Vagina (tissue), 2 donors: ENCODE measurements at regions not wholly inside any gene's neighbourhood (a gene's known extent, or its start where the extent isn't known, plus 50 kb on each side); places are given as distances from the start of the nearest gene placed in this dataset.
"Not testable (repeated sequence)": the region's sequence is repeated elsewhere in the genome, so short reads cannot be mapped to it uniquely, and the experiment has no call there.

ENCODE experiments used
- DNase-seq, 2 donors: peaks; one replicate each; pipeline ENCODE4 v3.0.0-alpha.2; 2017; ENCODE audit errors: extremely low spot score in 2 of 2
- H3K27ac ChIP-seq: fragments of 200-600 bp; sonication (generic); one replicate; pipeline ENCODE4 v1.5.1; 2019
- H3K27me3 ChIP-seq: fragments of 200-600 bp; sonication (generic); one replicate; pipeline ENCODE4 v1.5.1; 2019
- H3K36me3 ChIP-seq, 2 donors: fragments of 200-600 bp; sonication (generic); one replicate each; pipeline ENCODE4 v1.5.1; 2017 to 2019
- H3K4me1 ChIP-seq: fragments of 200-600 bp; sonication (generic); one replicate; pipeline ENCODE4 v1.5.1; 2019
- H3K4me3 ChIP-seq, 2 donors: fragments of 200-600 bp; sonication (generic); 1 replicate in 1 of 2; 2 replicates in 1 of 2; pipeline ENCODE4 v1.5.1; 2016 to 2019
- H3K9me3 ChIP-seq: fragments of 200-600 bp; sonication (generic); one replicate; pipeline ENCODE4 v1.5.1; 2019
- POLR2A ChIP-seq, 2 donors: fragments of 450-650 bp; IDR thresholded peaks; one replicate each; pipeline ENCODE4 v1.6.1; 2017; ENCODE audit warnings: antibody characterized with exemption in 2 of 2, mild to moderate bottlenecking in 2 of 2, moderate library complexity in 2 of 2
- POLR2AphosphoS5 ChIP-seq, 2 donors: sonication (generic); formaldehyde crosslinking; IDR thresholded peaks; one replicate each; pipeline ENCODE4 v1.9.0; 2017; ENCODE audit warnings: antibody characterized with exemption in 2 of 2, mild to moderate bottlenecking in 2 of 2, low read depth in 1 of 2; ENCODE audit not compliant: insufficient read depth in 1 of 2
- intact Hi-C: fragments of 100-400 bp; cut with DNase I; formaldehyde crosslinking; loops from one replicate; pipeline ENCODE4 v1.15.1; 2023
- TF ChIP-seq, protein P1 (sequence below), 3 experiments: fragments of 450-650 bp in 2 of 3; fragments of 200-600 bp in 1 of 3; sonication (generic) in 1 of 3; IDR thresholded peaks; one replicate each; pipeline ENCODE4 v1.5.1; 2017 to 2019; ENCODE audit warnings: antibody characterized with exemption in 3 of 3, mild to moderate bottlenecking in 2 of 3, moderate library complexity in 2 of 3

DNA sequence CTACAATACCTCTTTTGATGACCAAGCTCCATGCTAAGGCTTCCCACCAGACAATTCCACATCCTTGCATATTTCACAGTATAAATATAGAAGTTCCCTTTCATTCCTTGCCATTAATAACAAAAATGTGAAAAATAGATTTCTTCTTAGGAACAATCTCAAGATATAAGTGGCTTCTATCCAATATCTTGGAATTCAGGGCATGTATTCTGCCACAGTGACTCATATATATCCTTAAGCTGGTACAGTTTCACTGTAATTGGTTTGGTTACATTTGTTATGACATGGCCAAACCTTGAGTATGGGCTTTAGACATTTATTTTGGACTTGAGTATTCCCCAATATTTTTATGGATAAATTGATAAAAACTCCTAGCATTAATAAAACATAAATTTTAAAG is 181.7 kb upstream of the DDX53 start:
- TF ChIP-seq POLR2AphosphoS5 (IDR thresholded peaks at IDR 0.05; ENCODE audit: insufficient read depth in 1 of 2, low read depth in 1 of 2) (no peak), POLR2A (IDR thresholded peaks at IDR 0.05) (no peak)
- TF ChIP-seq, protein P1, sequence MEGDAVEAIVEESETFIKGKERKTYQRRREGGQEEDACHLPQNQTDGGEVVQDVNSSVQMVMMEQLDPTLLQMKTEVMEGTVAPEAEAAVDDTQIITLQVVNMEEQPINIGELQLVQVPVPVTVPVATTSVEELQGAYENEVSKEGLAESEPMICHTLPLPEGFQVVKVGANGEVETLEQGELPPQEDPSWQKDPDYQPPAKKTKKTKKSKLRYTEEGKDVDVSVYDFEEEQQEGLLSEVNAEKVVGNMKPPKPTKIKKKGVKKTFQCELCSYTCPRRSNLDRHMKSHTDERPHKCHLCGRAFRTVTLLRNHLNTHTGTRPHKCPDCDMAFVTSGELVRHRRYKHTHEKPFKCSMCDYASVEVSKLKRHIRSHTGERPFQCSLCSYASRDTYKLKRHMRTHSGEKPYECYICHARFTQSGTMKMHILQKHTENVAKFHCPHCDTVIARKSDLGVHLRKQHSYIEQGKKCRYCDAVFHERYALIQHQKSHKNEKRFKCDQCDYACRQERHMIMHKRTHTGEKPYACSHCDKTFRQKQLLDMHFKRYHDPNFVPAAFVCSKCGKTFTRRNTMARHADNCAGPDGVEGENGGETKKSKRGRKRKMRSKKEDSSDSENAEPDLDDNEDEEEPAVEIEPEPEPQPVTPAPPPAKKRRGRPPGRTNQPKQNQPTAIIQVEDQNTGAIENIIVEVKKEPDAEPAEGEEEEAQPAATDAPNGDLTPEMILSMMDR (IDR thresholded peaks at IDR 0.05) = no peak

DNA sequence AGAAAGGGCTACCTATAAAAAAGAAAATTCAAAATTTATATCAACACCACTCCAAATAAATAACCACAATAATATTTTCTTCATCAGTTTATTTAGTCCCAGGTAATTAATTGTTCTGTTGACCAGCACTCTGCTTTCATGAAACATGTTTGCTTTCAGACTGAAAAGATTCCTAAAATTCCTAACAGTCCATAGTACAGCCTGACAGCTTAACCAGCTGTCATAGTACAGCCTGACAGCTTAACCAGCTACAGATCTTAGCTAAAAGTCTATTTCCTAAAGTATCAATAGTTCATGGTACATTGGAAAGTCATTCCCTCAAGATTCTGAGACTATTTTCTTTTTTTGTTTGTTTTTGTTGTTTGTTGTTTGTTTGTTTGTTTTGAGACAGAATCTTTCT is 144.1 kb upstream of the DDX53 start:
- TF ChIP-seq POLR2A (IDR thresholded peaks at IDR 0.05) = no peak
- TF ChIP-seq, protein P1 (IDR thresholded peaks at IDR 0.05) = no peak
- no peak for TF ChIP-seq POLR2AphosphoS5 (IDR thresholded peaks at IDR 0.05; ENCODE audit: insufficient read depth in 1 of 2, low read depth in 1 of 2)
- intact Hi-C loops = no loop called here
- no peaks in the 10 kb centered on the region for H3K9me3 ChIP-seq

More for the DNA sequence above, 181.7 kb upstream of the DDX53 start:
- Histone ChIP-seq H3K36me3 (no peaks in the 10 kb centered on the region), H3K27me3 (no peaks in the 10 kb centered on the region), H3K4me3 (no peak overlapping the region), H3K9me3 (no peaks in the 10 kb centered on the region), H3K27ac (no peak overlapping the region), H3K4me1 (no peaks in the 10 kb centered on the region)
- DNase-seq = no peak
- intact Hi-C loops = no loop called here

DNA sequence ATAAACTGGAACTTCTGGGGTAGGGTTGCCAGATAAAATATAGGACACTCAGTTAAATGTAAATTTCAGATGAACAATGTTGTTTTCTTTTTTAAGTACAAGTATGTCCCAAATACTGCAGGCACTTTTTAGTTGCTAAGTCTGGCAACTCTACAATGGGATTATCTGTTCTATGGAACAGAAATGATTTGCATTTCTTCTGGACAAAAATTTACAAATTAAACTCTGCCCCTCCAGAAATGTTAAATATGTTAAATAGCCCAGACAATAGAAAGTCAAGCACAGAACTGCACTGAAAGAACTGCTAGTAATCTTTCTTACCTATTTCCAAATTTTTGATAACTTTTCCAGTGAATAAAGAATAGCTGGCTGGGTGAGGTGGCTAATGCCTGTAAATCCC is 140.1 kb upstream of the DDX53 start:
- Histone ChIP-seq H3K27ac (no peak overlapping the region), H3K9me3 (no peaks in the 10 kb centered on the region), H3K4me3 (no peak overlapping the region), H3K27me3 (no peaks in the 10 kb centered on the region), H3K36me3 (no peaks in the 10 kb centered on the region), H3K4me1 (no peaks in the 10 kb centered on the region)
- DNase-seq = no peak
- no peak for TF ChIP-seq POLR2A (IDR thresholded peaks at IDR 0.05)
- intact Hi-C loops = no loop called here

More for the DNA sequence above, 144.1 kb upstream of the DDX53 start:
- Histone ChIP-seq H3K36me3 (no peaks in the 10 kb centered on the region), H3K4me1 (no peaks in the 10 kb centered on the region), H3K27ac (no peak overlapping the region), H3K4me3 (no peak overlapping the region), H3K27me3 (no peaks in the 10 kb centered on the region)
- no peak for DNase-seq

DNA sequence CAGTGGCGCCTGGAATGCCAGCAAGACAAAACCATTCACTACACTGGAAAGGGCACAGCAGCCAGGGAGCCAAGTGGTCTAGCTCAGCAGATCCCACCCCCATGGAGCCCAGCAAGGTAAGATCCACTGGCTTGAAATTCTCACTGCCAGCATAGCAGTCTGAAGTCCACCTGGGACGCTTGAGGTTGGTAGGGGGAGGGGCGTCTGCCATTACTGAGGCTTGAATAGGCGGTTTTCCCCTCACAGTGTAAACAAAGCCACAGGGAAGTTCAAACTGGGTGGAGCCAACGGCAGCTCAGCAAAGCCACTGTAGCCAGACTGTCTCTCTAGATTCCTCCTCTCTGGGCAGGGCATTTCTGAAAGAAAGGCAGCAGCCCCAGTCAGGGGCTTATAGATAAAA is 133.0 kb upstream of the DDX53 start:
- H3K27ac ChIP-seq, intact Hi-C loops, H3K36me3 ChIP-seq, H3K4me1 ChIP-seq, DNase-seq, H3K27me3 ChIP-seq, H3K9me3 ChIP-seq, H3K4me3 ChIP-seq: not testable (repeated sequence)

DNA sequence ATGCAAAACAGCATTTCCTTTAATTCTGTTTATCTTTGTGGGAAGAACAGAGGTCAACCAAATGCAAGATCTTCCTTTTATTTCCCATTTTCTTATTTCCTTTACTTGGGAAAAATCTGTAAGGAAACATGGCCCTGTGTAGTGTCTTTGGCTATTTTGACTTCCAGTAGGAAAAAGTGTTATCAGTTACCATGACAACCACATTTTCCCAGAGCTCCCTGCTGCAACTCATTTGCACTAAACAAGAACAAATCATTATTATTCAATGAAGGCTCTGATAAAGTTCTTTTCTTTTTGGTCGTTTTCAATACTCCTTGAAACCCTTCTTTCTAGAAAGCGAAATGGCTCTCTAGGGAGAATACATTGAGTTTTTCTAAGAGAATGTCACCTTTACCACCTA is 117.2 kb upstream of the DDX53 start:
- Histone ChIP-seq H3K36me3 (no peaks in the 10 kb centered on the region), H3K4me1 (no peaks in the 10 kb centered on the region), H3K9me3 (no peaks in the 10 kb centered on the region), H3K27me3 (no peaks in the 10 kb centered on the region), H3K27ac (no peak overlapping the region), H3K4me3 (no peak overlapping the region)
- TF ChIP-seq POLR2A (IDR thresholded peaks at IDR 0.05) (no peak), POLR2AphosphoS5 (IDR thresholded peaks at IDR 0.05; ENCODE audit: insufficient read depth in 1 of 2, low read depth in 1 of 2) (no peak)
- TF ChIP-seq, protein P1 (IDR thresholded peaks at IDR 0.05) = no peak
- DNase-seq = no peak
- intact Hi-C loops = no loop called here

DNA sequence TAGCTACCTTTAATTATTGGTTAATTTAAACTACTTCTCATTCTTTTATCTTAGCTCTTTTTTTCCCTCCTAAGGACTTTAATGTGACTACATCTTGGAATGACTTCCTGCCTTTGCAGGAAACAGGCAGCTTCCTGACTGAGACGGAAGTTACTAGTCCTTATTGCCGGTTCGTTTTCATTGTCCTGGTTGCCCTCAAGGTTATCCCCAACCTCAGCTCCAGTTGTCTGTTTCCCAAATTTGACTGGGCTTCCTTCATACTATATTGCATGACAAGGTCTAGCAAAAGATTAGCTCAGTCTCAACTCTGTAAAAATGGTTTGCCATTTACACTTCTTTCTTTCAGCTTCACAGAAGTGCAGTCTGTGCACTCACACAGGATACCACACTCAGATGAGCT is 109.9 kb upstream of the DDX53 start:
- H3K4me3 ChIP-seq = no peak overlapping the region
- no peak overlapping the region for H3K27ac ChIP-seq
- no peaks in the 10 kb centered on the region for H3K27me3 ChIP-seq
- no peaks in the 10 kb centered on the region for H3K4me1 ChIP-seq
- DNase-seq = no peak
- TF ChIP-seq, protein P1 (IDR thresholded peaks at IDR 0.05) = no peak
- TF ChIP-seq POLR2A (IDR thresholded peaks at IDR 0.05) (no peak), POLR2AphosphoS5 (IDR thresholded peaks at IDR 0.05; ENCODE audit: insufficient read depth in 1 of 2, low read depth in 1 of 2) (no peak)
- no peaks in the 10 kb centered on the region for H3K36me3 ChIP-seq
- intact Hi-C loops = no loop called here
- no peaks in the 10 kb centered on the region for H3K9me3 ChIP-seq
